Osteoblast (primary cell): ENCODE measurements at regions not wholly inside any gene's neighbourhood (a gene's known extent, or its start where the extent isn't known, plus 50 kb on each side); places are given as distances from the start of the nearest gene placed in this dataset.

ENCODE experiments used
- DNase-seq: peaks from one replicate; pipeline ENCODE4 v3.0.0; 2011; ENCODE audit warnings: low spot score, mixed read lengths; ENCODE audit not compliant: insufficient read length; ENCODE audit errors: missing footprints
- H2AFZ ChIP-seq: 2 replicates; pipeline ENCODE4 v1.6.0; 2011; ENCODE audit warnings: mild to moderate bottlenecking, low read length
- H3K27ac ChIP-seq: 2 replicates; pipeline ENCODE4 v1.5.1; 2011; ENCODE audit warnings: mild to moderate bottlenecking, low read depth, low read length, moderate library complexity
- H3K27me3 ChIP-seq: 2 replicates; pipeline ENCODE4 v1.6.0; 2012; ENCODE audit warnings: mild to moderate bottlenecking, control low read depth, inconsistent platforms, low read length, moderate library complexity; ENCODE audit not compliant: insufficient read depth
- H3K36me3 ChIP-seq: 2 replicates; pipeline ENCODE4 v1.5.1; 2011; ENCODE audit warnings: mild to moderate bottlenecking, low read length, control low read depth, moderate library complexity; ENCODE audit not compliant: insufficient read depth
- H3K4me1 ChIP-seq: 2 replicates; pipeline ENCODE4 v1.5.1; 2011; ENCODE audit warnings: mild to moderate bottlenecking, low read length, control low read depth, moderate library complexity; ENCODE audit not compliant: insufficient read depth
- H3K4me2 ChIP-seq: 2 replicates; pipeline ENCODE4 v1.6.0; 2011; ENCODE audit warnings: mild to moderate bottlenecking, low read length; ENCODE audit not compliant: insufficient read depth
- H3K4me3 ChIP-seq: fragments of 200-600 bp; sonication (generic); 3 replicates; pipeline ENCODE4 v1.5.1; 2012; ENCODE audit warnings: mild to moderate bottlenecking, low read length, inconsistent platforms; ENCODE audit not compliant: insufficient read depth
- H3K79me2 ChIP-seq: 2 replicates; pipeline ENCODE4 v1.6.0; 2012; ENCODE audit warnings: mild to moderate bottlenecking, low read length, control low read depth, inconsistent platforms; ENCODE audit not compliant: insufficient read depth
- H3K9me3 ChIP-seq: 2 replicates; pipeline ENCODE4 v1.5.1; 2011; ENCODE audit warnings: low read depth, low read length, control low read depth
- H4K20me1 ChIP-seq: 2 replicates; pipeline ENCODE4 v1.6.0; 2012; ENCODE audit warnings: mild to moderate bottlenecking, low read length, control low read depth; ENCODE audit not compliant: insufficient read depth
- TF ChIP-seq, protein P1 (sequence below): IDR thresholded peaks from 2 replicates; pipeline ENCODE4 v1.5.1; 2011; ENCODE audit warnings: mild to moderate bottlenecking, low read depth, low read length, moderate library complexity; ENCODE audit errors: extremely low read depth

DNA sequence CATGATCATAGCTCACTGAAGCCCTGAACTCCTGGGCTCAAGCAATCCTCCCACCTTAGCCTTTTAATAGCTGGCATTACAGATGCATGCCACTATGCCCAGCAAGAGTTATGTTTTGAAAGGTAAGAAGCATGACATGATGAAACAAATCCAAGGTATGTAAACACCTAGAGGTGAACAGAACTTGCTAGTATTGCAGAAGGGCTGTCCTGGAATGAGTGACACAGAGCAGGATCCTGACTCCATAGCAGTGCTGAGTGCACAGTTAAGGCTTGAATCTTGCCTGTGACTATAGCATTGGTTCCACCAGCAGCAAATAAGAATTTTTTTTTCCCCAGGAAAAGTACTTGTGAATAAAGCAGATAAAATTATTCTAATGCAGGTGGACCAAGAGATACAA lies 309.5 kb downstream of the PIK3C3 start:
- no peak overlapping the region for H3K4me3 ChIP-seq
- H3K79me2 ChIP-seq: no peaks in the 10 kb centered on the region
- TF ChIP-seq, protein P1, sequence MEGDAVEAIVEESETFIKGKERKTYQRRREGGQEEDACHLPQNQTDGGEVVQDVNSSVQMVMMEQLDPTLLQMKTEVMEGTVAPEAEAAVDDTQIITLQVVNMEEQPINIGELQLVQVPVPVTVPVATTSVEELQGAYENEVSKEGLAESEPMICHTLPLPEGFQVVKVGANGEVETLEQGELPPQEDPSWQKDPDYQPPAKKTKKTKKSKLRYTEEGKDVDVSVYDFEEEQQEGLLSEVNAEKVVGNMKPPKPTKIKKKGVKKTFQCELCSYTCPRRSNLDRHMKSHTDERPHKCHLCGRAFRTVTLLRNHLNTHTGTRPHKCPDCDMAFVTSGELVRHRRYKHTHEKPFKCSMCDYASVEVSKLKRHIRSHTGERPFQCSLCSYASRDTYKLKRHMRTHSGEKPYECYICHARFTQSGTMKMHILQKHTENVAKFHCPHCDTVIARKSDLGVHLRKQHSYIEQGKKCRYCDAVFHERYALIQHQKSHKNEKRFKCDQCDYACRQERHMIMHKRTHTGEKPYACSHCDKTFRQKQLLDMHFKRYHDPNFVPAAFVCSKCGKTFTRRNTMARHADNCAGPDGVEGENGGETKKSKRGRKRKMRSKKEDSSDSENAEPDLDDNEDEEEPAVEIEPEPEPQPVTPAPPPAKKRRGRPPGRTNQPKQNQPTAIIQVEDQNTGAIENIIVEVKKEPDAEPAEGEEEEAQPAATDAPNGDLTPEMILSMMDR: no peak
- H4K20me1 ChIP-seq: no peaks in the 10 kb centered on the region
- no peak overlapping the region for H3K27ac ChIP-seq
- H3K36me3 ChIP-seq: no peaks in the 10 kb centered on the region
- no peaks in the 10 kb centered on the region for H3K4me1 ChIP-seq
- no peak overlapping the region for H3K4me2 ChIP-seq
- H3K9me3 ChIP-seq: no peaks in the 10 kb centered on the region
- DNase-seq: no peak
- H3K27me3 ChIP-seq: no peaks in the 10 kb centered on the region
- no peak overlapping the region for H2AFZ ChIP-seq

DNA sequence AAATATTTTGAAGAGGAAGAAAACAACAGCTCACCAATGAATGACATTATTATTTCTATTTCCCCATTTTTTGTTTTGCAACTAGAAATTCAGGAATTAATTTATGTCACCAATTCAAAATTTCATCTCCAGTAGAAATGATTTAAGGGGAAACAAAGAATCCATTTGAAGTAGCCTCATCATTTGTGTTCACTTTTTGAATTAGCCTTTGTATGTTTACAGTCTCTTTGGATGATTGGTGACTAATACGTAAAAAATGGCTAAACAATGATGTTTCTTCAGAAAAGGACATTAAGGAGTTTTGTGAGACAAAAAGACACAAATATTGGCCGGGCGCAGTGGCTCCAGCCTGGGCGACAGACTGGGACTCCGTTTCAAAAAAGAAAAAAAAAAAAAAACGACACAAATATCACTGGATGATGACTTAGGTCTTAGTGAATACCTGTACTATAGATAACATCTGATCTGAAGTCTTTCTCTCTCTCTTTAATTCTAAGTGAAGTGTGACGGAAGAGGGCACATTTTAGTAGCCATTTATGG lies 313.2 kb downstream of the PIK3C3 start:
- Histone ChIP-seq H3K79me2 (no peaks in the 10 kb centered on the region), H3K4me3 (no peak overlapping the region), H3K27ac (no peak overlapping the region), H3K4me2 (no peak overlapping the region), H4K20me1 (no peaks in the 10 kb centered on the region), H2AFZ (no peak overlapping the region), H3K27me3 (no peaks in the 10 kb centered on the region), H3K4me1 (no peaks in the 10 kb centered on the region), H3K36me3 (no peaks in the 10 kb centered on the region), H3K9me3 (no peaks in the 10 kb centered on the region)
- DNase-seq: no peak
- TF ChIP-seq, protein P1: no peak

DNA sequence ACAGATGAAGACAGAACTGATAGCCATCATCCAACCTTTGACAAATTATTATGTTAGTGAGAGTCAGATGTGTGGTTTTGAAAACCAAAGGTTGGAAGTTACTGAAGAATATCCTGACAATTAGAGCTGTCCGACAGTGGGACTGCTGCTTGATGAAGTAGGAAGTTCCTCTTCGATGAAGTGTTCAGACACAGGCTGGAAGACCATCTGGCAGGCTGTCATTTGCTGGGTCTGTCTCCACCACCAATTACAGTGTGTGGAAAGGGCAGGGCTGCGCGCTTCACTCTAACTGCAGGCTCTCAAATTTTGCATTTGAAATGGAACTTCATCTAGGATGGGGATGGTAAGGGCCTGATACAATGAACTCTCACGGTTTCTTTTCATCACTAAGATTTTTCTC lies 313.8 kb downstream of the PIK3C3 start:
- Histone ChIP-seq H3K4me2 (no peak overlapping the region), H2AFZ (no peak overlapping the region), H3K4me1 (no peaks in the 10 kb centered on the region), H3K4me3 (no peak overlapping the region), H3K27me3 (no peaks in the 10 kb centered on the region), H3K79me2 (no peaks in the 10 kb centered on the region), H4K20me1 (no peaks in the 10 kb centered on the region), H3K27ac (no peak overlapping the region), H3K36me3 (no peaks in the 10 kb centered on the region), H3K9me3 (no peaks in the 10 kb centered on the region)
- TF ChIP-seq, protein P1: no peak
- DNase-seq: no peak

DNA sequence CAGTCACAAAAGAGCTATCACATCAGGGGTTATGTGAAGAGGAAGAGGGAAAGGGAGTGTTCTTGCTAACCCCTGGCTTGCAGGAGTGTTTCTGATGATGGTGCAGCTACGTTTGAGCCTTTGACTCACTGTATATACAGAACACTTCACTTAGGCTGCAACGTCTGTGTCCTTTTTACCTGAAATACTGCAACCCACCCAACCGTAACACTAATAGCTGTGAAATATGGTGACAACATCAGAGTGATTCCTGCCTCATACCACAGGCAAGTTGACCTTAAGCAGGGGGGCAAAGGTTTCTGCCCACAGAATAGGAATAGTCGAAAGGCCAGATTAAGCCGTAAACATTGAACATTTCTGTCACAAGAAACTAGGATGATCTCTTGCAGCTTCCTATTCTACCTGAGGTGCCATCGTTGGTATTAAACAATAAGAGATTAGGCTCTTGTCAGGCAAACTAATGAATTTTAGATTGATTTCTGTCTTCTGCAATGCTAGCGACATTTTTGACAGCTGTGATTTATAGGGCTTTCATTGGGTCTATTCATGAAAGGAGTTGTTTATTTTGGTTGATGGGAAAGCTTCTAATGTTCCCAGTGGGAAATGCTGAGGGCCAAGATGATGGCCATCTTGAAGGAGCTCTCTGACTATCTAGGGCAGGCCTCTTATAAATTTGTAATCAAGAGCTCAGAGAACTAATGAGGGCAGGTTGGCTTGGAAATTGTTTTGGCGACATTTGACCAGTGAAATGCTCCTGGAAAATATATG lies 316.8 kb downstream of the PIK3C3 start:
- Histone ChIP-seq H3K4me3 (no peak overlapping the region), H3K27me3 (no peaks in the 10 kb centered on the region)

More for the DNA sequence above, 316.8 kb downstream of the PIK3C3 start:
- no peak overlapping the region for H3K4me2 ChIP-seq
- H2AFZ ChIP-seq: no peak overlapping the region
- no peaks in the 10 kb centered on the region for H3K79me2 ChIP-seq
- H3K27ac ChIP-seq: no peak overlapping the region
- no peaks in the 10 kb centered on the region for H3K36me3 ChIP-seq
- H4K20me1 ChIP-seq: no peaks in the 10 kb centered on the region
- H3K4me1 ChIP-seq: no peaks in the 10 kb centered on the region
- DNase-seq: no peak
- H3K9me3 ChIP-seq: no peaks in the 10 kb centered on the region
- TF ChIP-seq, protein P1: no peak
